Astrocyte (in vitro differentiated cells and primary cell): ENCODE measurements at regions not wholly inside any gene's neighbourhood (a gene's known extent, or its start where the extent isn't known, plus 50 kb on each side); places are given as distances from the start of the nearest gene placed in this dataset.

Source experiments
- DNase-seq: peaks from one replicate; pipeline ENCODE4 v3.0.0-alpha.2; 2010; ENCODE audit warnings: low read depth
- FAIRE-seq: peaks from 2 replicates; lab custom pipeline; 2011; peaks lifted over from hg19 to GRCh38; lab: Jason Lieb, UNC
- H2AFZ ChIP-seq: 2 replicates; pipeline ENCODE4 v1.6.0; 2012; ENCODE audit warnings: low read depth, low read length, inconsistent platforms
- H3K27ac ChIP-seq: 2 replicates; pipeline ENCODE4 v1.5.1; 2011; ENCODE audit warnings: low read depth, low read length, inconsistent platforms
- H3K27me3 ChIP-seq: 2 replicates; pipeline ENCODE4 v1.6.0; 2011; ENCODE audit warnings: low read length, inconsistent platforms; ENCODE audit not compliant: insufficient read depth
- H3K36me3 ChIP-seq: 2 replicates; pipeline ENCODE4 v1.5.1; 2011; ENCODE audit warnings: low read length, inconsistent platforms; ENCODE audit not compliant: insufficient read depth
- H3K4me1 ChIP-seq: 2 replicates; pipeline ENCODE4 v1.5.1; 2011; ENCODE audit warnings: low read length, inconsistent platforms; ENCODE audit not compliant: insufficient read depth
- H3K4me2 ChIP-seq: 2 replicates; pipeline ENCODE4 v1.6.0; 2012; ENCODE audit warnings: low read length, inconsistent platforms
- H3K4me3 ChIP-seq: 2 replicates; pipeline ENCODE4 v1.5.1; 2011; ENCODE audit warnings: low read depth, mild to moderate bottlenecking, low read length, inconsistent platforms; ENCODE audit not compliant: insufficient read depth
- H3K79me2 ChIP-seq: 2 replicates; pipeline ENCODE4 v1.6.0; 2012; ENCODE audit warnings: mild to moderate bottlenecking, low read length, inconsistent platforms; ENCODE audit not compliant: insufficient read depth
- H3K9ac ChIP-seq: 2 replicates; pipeline ENCODE4 v1.6.0; 2012; ENCODE audit warnings: mild to moderate bottlenecking, low read length, inconsistent platforms
- H3K9me3 ChIP-seq: 2 replicates; pipeline ENCODE4 v1.5.1; 2012; ENCODE audit warnings: low read depth, mild to moderate bottlenecking, low read length, inconsistent platforms; ENCODE audit not compliant: insufficient read depth
- H4K20me1 ChIP-seq: 2 replicates; pipeline ENCODE4 v1.6.0; 2012; ENCODE audit warnings: low read length, inconsistent platforms; ENCODE audit not compliant: insufficient read depth
- H3K27ac Mint-ChIP-seq: one replicate; pipeline ENCODE4 v1.8.0; 2021; ENCODE audit warnings: mild to moderate bottlenecking, mixed read lengths; ENCODE audit not compliant: unreplicated experiment
- H3K27me3 Mint-ChIP-seq: one replicate; pipeline ENCODE4 v1.8.0; 2021; ENCODE audit warnings: low read depth, mixed read lengths; ENCODE audit not compliant: unreplicated experiment
- H3K36me3 Mint-ChIP-seq: one replicate; pipeline ENCODE4 v1.8.0; 2021; ENCODE audit warnings: low read depth, mixed read lengths; ENCODE audit not compliant: unreplicated experiment
- H3K4me1 Mint-ChIP-seq: one replicate; pipeline ENCODE4 v1.8.0; 2021; ENCODE audit warnings: low read depth, mixed read lengths; ENCODE audit not compliant: unreplicated experiment
- H3K4me3 Mint-ChIP-seq: one replicate; pipeline ENCODE4 v1.8.0; 2021; ENCODE audit warnings: mild to moderate bottlenecking, moderate library complexity, mixed read lengths; ENCODE audit not compliant: unreplicated experiment
- H3K9me3 Mint-ChIP-seq: one replicate; pipeline ENCODE4 v1.8.0; 2021; ENCODE audit warnings: mild to moderate bottlenecking, mixed read lengths; ENCODE audit not compliant: unreplicated experiment
- CTCF ChIP-seq: IDR thresholded peaks from 2 replicates; pipeline ENCODE4 v1.5.1; 2011; ENCODE audit warnings: low read depth, mild to moderate bottlenecking, inconsistent platforms, low read length, moderate library complexity; ENCODE audit not compliant: insufficient read depth
- EZH2 ChIP-seq: IDR thresholded peaks from 2 replicates; pipeline ENCODE4 v1.6.1; 2012; ENCODE audit warnings: mild to moderate bottlenecking, low read length, inconsistent platforms; ENCODE audit not compliant: insufficient read depth

GRCh38 chr4:135672202-135672601, 1470.6 kb upstream of the PABPC4L start:
- no peak overlapping the region for H3K4me3 ChIP-seq
- Mint-ChIP-seq H3K4me3 (no peak overlapping the region), H3K27me3 (no peaks in the 10 kb centered on the region), H3K27ac (no peak overlapping the region), H3K36me3 (no peaks in the 10 kb centered on the region), H3K9me3 (no peaks in the 10 kb centered on the region), H3K4me1 (no peaks in the 10 kb centered on the region)
- H3K9me3 ChIP-seq = no peaks in the 10 kb centered on the region
- DNase-seq (no peak), FAIRE-seq (no peak)
- TF ChIP-seq EZH2 (no peak), CTCF (no peak)
- H3K79me2 ChIP-seq = no peaks in the 10 kb centered on the region
- no peaks in the 10 kb centered on the region for H4K20me1 ChIP-seq
- H3K36me3 ChIP-seq = no peaks in the 10 kb centered on the region
- H2AFZ ChIP-seq = no peak overlapping the region
- no peak overlapping the region for H3K27ac ChIP-seq
- H3K27me3 ChIP-seq = no peaks in the 10 kb centered on the region
- no peaks in the 10 kb centered on the region for H3K4me1 ChIP-seq
- no peak overlapping the region for H3K9ac ChIP-seq
- H3K4me2 ChIP-seq = no peak overlapping the region

GRCh38 chr4:135670548-135670947, 1469.0 kb upstream of the PABPC4L start:
- Histone ChIP-seq H3K4me3 (no peak overlapping the region), H3K79me2 (no peaks in the 10 kb centered on the region), H3K9me3 (no peaks in the 10 kb centered on the region), H3K4me2 (no peak overlapping the region), H3K36me3 (no peaks in the 10 kb centered on the region), H3K9ac (no peak overlapping the region), H3K27ac (no peak overlapping the region), H3K4me1 (no peaks in the 10 kb centered on the region), H2AFZ (no peak overlapping the region), H3K27me3 (no peaks in the 10 kb centered on the region), H4K20me1 (no peaks in the 10 kb centered on the region)
- DNase-seq = no peak
- Mint-ChIP-seq H3K9me3 (no peaks in the 10 kb centered on the region), H3K4me1 (no peaks in the 10 kb centered on the region), H3K27me3 (no peaks in the 10 kb centered on the region), H3K27ac (no peak overlapping the region), H3K4me3 (no peak overlapping the region), H3K36me3 (no peaks in the 10 kb centered on the region)
- no peak for FAIRE-seq
- TF ChIP-seq EZH2 (no peak), CTCF (no peak)
